ENCODE measurements at regions not wholly inside any gene's neighbourhood (a gene's known extent, or its start where the extent isn't known, plus 50 kb on each side); places are given as distances from the start of the nearest gene placed in this dataset.

GRCh38 chr3:144549166-144549565 lies 577.5 kb downstream of the DIPK2A start:
- Histone ChIP-seq H3K4me3 (ENCODE audit: low read length) (no peak overlapping the region), H3K27me3 (ENCODE audit: low read length) (no peaks in the 10 kb centered on the region), H3K9me2 (replicated peaks; ENCODE audit: insufficient read depth, low read length) (no peaks in the 10 kb centered on the region), H2AFZ (ENCODE audit: low read length) (no peak overlapping the region), H3K79me2 (ENCODE audit: low read length) (no peaks in the 10 kb centered on the region), H4K20me1 (ENCODE audit: insufficient read depth, low read depth, low read length) (no peaks in the 10 kb centered on the region), H3K4me1 (ENCODE audit: low read length) (no peaks in the 10 kb centered on the region), H3K4me2 (ENCODE audit: low read depth, low read length, poor library complexity, severe bottlenecking) (no peak overlapping the region), H3K9me3 (ENCODE audit: low read length) (no peaks in the 10 kb centered on the region), H3K36me3 (ENCODE audit: insufficient read depth, low read length) (no peaks in the 10 kb centered on the region), H3K27ac (ENCODE audit: low read length) (no peak overlapping the region), H3K9ac (ENCODE audit: low read length) (no peak overlapping the region)
- no peak for DNase-seq

DNA sequence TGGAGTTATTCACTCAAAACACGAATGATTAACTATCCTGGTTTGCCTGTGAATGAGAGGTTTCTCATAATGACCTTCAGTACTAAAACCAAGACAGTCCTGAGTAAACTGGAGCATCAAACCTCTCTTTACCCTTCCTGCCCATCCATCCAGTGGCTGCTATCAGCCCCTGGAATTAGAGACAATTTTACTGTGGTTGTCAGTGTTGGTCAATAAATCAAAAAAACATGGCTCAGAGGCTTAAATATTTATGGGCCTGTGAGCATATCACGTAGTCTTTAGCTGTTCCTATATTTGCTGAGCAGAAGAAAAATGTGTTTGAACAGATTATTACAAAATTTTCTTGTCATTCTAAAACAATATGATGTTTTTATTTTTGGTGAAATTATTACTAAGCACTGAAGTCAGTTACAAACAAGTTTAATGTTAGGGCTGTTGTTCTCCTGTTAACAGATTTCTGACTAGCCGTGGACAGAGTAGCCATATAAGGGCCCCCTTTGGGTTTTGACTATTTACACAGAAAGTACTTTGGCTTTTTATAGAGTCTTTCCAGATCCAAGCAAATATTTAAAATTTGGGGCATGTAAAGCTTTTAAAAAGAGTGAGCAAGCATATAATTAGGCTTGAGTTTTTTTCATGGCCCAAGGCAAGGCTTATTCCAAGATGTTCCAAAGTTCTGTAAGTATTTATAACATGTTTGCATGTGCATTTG lies 580.9 kb downstream of the DIPK2A start:
- DNase-seq, result no peak
- H4K20me1 ChIP-seq (ENCODE audit: insufficient read depth, low read depth, low read length), result no peaks in the 10 kb centered on the region
- no peaks in the 10 kb centered on the region for H3K79me2 ChIP-seq (ENCODE audit: low read length)
- H3K36me3 ChIP-seq (ENCODE audit: insufficient read depth, low read length), result no peaks in the 10 kb centered on the region
- no peaks in the 10 kb centered on the region for H3K9me2 ChIP-seq (replicated peaks; ENCODE audit: insufficient read depth, low read length)
- H2AFZ ChIP-seq (ENCODE audit: low read length), result no peak overlapping the region
- H3K27me3 ChIP-seq (ENCODE audit: low read length), result no peaks in the 10 kb centered on the region
- no peak overlapping the region for H3K4me3 ChIP-seq (ENCODE audit: low read length)
- no peak overlapping the region for H3K27ac ChIP-seq (ENCODE audit: low read length)
- H3K4me1 ChIP-seq (ENCODE audit: low read length), result no peaks in the 10 kb centered on the region
- no peak overlapping the region for H3K4me2 ChIP-seq (ENCODE audit: low read depth, low read length, poor library complexity, severe bottlenecking)
- no peaks in the 10 kb centered on the region for H3K9me3 ChIP-seq (ENCODE audit: low read length)
- H3K9ac ChIP-seq (ENCODE audit: low read length), result no peak overlapping the region

GRCh38 chr3:144553301-144553700 lies 581.7 kb downstream of the DIPK2A start:
- Histone ChIP-seq H2AFZ (ENCODE audit: low read length) (no peak overlapping the region), H3K27me3 (ENCODE audit: low read length) (no peaks in the 10 kb centered on the region), H3K4me2 (ENCODE audit: low read depth, low read length, poor library complexity, severe bottlenecking) (no peak overlapping the region), H3K27ac (ENCODE audit: low read length) (no peak overlapping the region), H3K9ac (ENCODE audit: low read length) (no peak overlapping the region), H3K4me1 (ENCODE audit: low read length) (no peaks in the 10 kb centered on the region), H3K9me2 (replicated peaks; ENCODE audit: insufficient read depth, low read length) (no peaks in the 10 kb centered on the region), H3K4me3 (ENCODE audit: low read length) (no peak overlapping the region), H4K20me1 (ENCODE audit: insufficient read depth, low read depth, low read length) (no peaks in the 10 kb centered on the region), H3K79me2 (ENCODE audit: low read length) (no peaks in the 10 kb centered on the region), H3K9me3 (ENCODE audit: low read length) (no peaks in the 10 kb centered on the region), H3K36me3 (ENCODE audit: insufficient read depth, low read length) (no peaks in the 10 kb centered on the region)
- DNase-seq, result no peak

DNA sequence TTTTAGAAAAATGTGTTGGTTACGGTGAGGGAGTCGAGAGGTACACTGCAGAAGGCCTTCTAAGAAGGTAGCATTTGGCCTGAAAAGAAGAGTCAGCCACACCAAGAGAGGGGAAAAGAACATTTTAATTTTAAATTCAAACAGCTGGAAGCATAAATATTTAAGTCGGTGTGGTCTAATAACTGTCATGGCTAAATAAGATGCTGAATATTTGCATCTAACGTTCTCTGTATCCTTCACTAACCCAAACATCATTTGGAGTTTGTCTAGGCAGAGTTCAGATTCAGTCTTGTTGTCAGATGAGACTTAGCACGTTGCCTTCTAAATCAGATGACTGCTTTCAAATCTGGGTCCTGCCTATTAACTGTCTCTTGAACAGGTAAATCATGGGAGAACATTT lies 583.3 kb downstream of the DIPK2A start:
- Histone ChIP-seq H2AFZ (ENCODE audit: low read length) (no peak overlapping the region), H3K4me2 (ENCODE audit: low read depth, low read length, poor library complexity, severe bottlenecking) (no peak overlapping the region), H3K9ac (ENCODE audit: low read length) (no peak overlapping the region), H3K79me2 (ENCODE audit: low read length) (no peaks in the 10 kb centered on the region), H3K36me3 (ENCODE audit: insufficient read depth, low read length) (no peaks in the 10 kb centered on the region), H3K4me1 (ENCODE audit: low read length) (no peaks in the 10 kb centered on the region), H3K9me3 (ENCODE audit: low read length) (no peaks in the 10 kb centered on the region), H3K27ac (ENCODE audit: low read length) (no peak overlapping the region), H4K20me1 (ENCODE audit: insufficient read depth, low read depth, low read length) (no peaks in the 10 kb centered on the region), H3K27me3 (ENCODE audit: low read length) (no peaks in the 10 kb centered on the region), H3K9me2 (replicated peaks; ENCODE audit: insufficient read depth, low read length) (no peaks in the 10 kb centered on the region), H3K4me3 (ENCODE audit: low read length) (no peak overlapping the region)
- no peak for DNase-seq

DNA sequence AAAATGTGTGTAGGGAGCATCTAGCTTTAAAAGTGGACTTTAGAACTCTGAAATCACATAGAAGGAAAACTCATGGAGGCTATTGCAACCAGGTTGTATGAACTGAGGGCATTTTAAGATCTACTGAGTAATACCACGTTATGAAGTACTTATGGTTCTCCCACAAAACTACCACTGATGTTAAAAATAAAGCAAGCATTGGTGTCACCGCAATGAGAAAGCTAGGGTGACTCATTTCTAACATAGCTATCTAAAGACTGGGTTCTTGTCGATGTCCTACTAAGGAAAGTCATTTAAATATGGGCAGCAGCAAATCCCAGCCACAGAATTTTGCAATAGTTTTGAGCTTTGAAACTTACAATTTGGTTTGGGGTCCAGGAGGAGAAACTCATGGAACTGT lies 584.8 kb downstream of the DIPK2A start:
- Histone ChIP-seq H3K9ac (ENCODE audit: low read length) (no peak overlapping the region), H3K4me3 (ENCODE audit: low read length) (no peak overlapping the region), H3K9me3 (ENCODE audit: low read length) (no peaks in the 10 kb centered on the region), H3K4me1 (ENCODE audit: low read length) (no peaks in the 10 kb centered on the region), H3K36me3 (ENCODE audit: insufficient read depth, low read length) (no peaks in the 10 kb centered on the region), H3K4me2 (ENCODE audit: low read depth, low read length, poor library complexity, severe bottlenecking) (no peak overlapping the region), H3K27me3 (ENCODE audit: low read length) (no peaks in the 10 kb centered on the region), H4K20me1 (ENCODE audit: insufficient read depth, low read depth, low read length) (no peaks in the 10 kb centered on the region), H3K9me2 (replicated peaks; ENCODE audit: insufficient read depth, low read length) (no peaks in the 10 kb centered on the region), H3K27ac (ENCODE audit: low read length) (no peak overlapping the region), H3K79me2 (ENCODE audit: low read length) (no peaks in the 10 kb centered on the region), H2AFZ (ENCODE audit: low read length) (no peak overlapping the region)
- DNase-seq, result no peak

GRCh38 chr3:144557515-144557914 lies 585.9 kb downstream of the DIPK2A start:
- H2AFZ ChIP-seq (ENCODE audit: low read length), result no peak overlapping the region
- H3K27me3 ChIP-seq (ENCODE audit: low read length), result no peaks in the 10 kb centered on the region
- H3K4me1 ChIP-seq (ENCODE audit: low read length), result no peaks in the 10 kb centered on the region
- H4K20me1 ChIP-seq (ENCODE audit: insufficient read depth, low read depth, low read length), result no peaks in the 10 kb centered on the region
- H3K4me2 ChIP-seq (ENCODE audit: low read depth, low read length, poor library complexity, severe bottlenecking), result no peak overlapping the region
- H3K27ac ChIP-seq (ENCODE audit: low read length), result no peak overlapping the region
- no peaks in the 10 kb centered on the region for H3K9me3 ChIP-seq (ENCODE audit: low read length)
- no peak overlapping the region for H3K4me3 ChIP-seq (ENCODE audit: low read length)
- no peaks in the 10 kb centered on the region for H3K9me2 ChIP-seq (replicated peaks; ENCODE audit: insufficient read depth, low read length)
- no peaks in the 10 kb centered on the region for H3K79me2 ChIP-seq (ENCODE audit: low read length)
- H3K9ac ChIP-seq (ENCODE audit: low read length), result no peak overlapping the region
- no peaks in the 10 kb centered on the region for H3K36me3 ChIP-seq (ENCODE audit: insufficient read depth, low read length)
- no peak for DNase-seq

DNA sequence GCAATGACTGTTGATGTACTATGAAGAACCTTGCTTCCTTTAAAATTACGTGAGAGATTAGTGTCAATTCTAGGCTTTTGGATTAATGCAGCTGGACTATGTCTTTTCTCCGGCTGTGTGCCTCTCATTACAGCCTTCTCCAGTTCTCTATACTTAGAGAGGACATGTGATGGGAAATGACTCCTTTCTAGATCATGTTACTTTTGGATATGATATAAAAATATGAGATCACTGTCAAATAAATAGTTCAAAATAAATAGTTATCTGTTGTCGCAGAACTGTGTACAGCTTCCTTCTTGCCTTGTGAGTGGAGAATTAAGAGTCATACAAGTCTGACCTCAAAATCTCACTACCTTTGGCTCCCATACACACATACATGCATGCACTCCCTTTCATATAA lies 592.4 kb downstream of the DIPK2A start:
- Histone ChIP-seq H3K27ac (ENCODE audit: low read length) (no peak overlapping the region), H3K9me2 (replicated peaks; ENCODE audit: insufficient read depth, low read length) (no peaks in the 10 kb centered on the region), H3K4me1 (ENCODE audit: low read length) (no peaks in the 10 kb centered on the region), H3K79me2 (ENCODE audit: low read length) (no peaks in the 10 kb centered on the region), H3K9ac (ENCODE audit: low read length) (no peak overlapping the region), H3K27me3 (ENCODE audit: low read length) (no peaks in the 10 kb centered on the region), H3K4me2 (ENCODE audit: low read depth, low read length, poor library complexity, severe bottlenecking) (no peak overlapping the region), H3K9me3 (ENCODE audit: low read length) (no peaks in the 10 kb centered on the region), H3K36me3 (ENCODE audit: insufficient read depth, low read length) (no peaks in the 10 kb centered on the region), H3K4me3 (ENCODE audit: low read length) (no peak overlapping the region), H4K20me1 (ENCODE audit: insufficient read depth, low read depth, low read length) (no peaks in the 10 kb centered on the region), H2AFZ (ENCODE audit: low read length) (no peak overlapping the region)
- DNase-seq, result no peak

- H3K9me3 ChIP-seq (ENCODE audit: low read length), result no peaks in the 10 kb centered on the region
- H3K4me3 ChIP-seq (ENCODE audit: low read length), result no peak overlapping the region
- H3K9ac ChIP-seq (ENCODE audit: low read length), result no peak overlapping the region
- no peaks in the 10 kb centered on the region for H3K9me2 ChIP-seq (replicated peaks; ENCODE audit: insufficient read depth, low read length)
- no peaks in the 10 kb centered on the region for H3K36me3 ChIP-seq (ENCODE audit: insufficient read depth, low read length)
- H2AFZ ChIP-seq (ENCODE audit: low read length), result no peak overlapping the region
- no peak overlapping the region for H3K27ac ChIP-seq (ENCODE audit: low read length)
- no peaks in the 10 kb centered on the region for H3K4me1 ChIP-seq (ENCODE audit: low read length)
- H4K20me1 ChIP-seq (ENCODE audit: insufficient read depth, low read depth, low read length), result no peaks in the 10 kb centered on the region
- H3K27me3 ChIP-seq (ENCODE audit: low read length), result no peaks in the 10 kb centered on the region
- no peak for DNase-seq
- no peak overlapping the region for H3K4me2 ChIP-seq (ENCODE audit: low read depth, low read length, poor library complexity, severe bottlenecking)
- no peaks in the 10 kb centered on the region for H3K79me2 ChIP-seq (ENCODE audit: low read length)
Measured at GRCh38 chr3:144566320-144566719, 594.7 kb downstream of the DIPK2A start.

Measured in Karpas-422 (cell line).